ENCODE measurements at regions not wholly inside any gene's neighbourhood (a gene's known extent, or its start where the extent isn't known, plus 50 kb on each side); places are given as distances from the start of the nearest gene placed in this dataset.

GRCh38 chr4:14087921-14088320, 460.4 kb upstream of the BOD1L1 start:
- no peaks in the 10 kb centered on the region for H3K9me3 Mint-ChIP-seq (ENCODE audit: insufficient read depth)
- no peak overlapping the region for H3K4me3 Mint-ChIP-seq
- no peaks in the 10 kb centered on the region for H3K4me1 Mint-ChIP-seq (ENCODE audit: low read depth)
- ATAC-seq (no peak), DNase-seq (no peak)
- CTCF ChIA-PET = no interaction called here
- no peaks in the 10 kb centered on the region for H3K36me3 Mint-ChIP-seq (ENCODE audit: low read depth)
- H3K27me3 Mint-ChIP-seq (ENCODE audit: low read depth) = no peaks in the 10 kb centered on the region
- H3K27ac Mint-ChIP-seq = no peak overlapping the region
- POLR2A ChIA-PET = no interaction called here

GRCh38 chr4:14091531-14091930, 464.0 kb upstream of the BOD1L1 start:
- CTCF ChIA-PET = no interaction called here
- Mint-ChIP-seq H3K4me3 (no peak overlapping the region), H3K27ac (no peak overlapping the region), H3K27me3 (ENCODE audit: low read depth) (no peaks in the 10 kb centered on the region), H3K36me3 (ENCODE audit: low read depth) (no peaks in the 10 kb centered on the region), H3K9me3 (ENCODE audit: insufficient read depth) (no peaks in the 10 kb centered on the region), H3K4me1 (ENCODE audit: low read depth) (no peaks in the 10 kb centered on the region)
- DNase-seq = no peak
- no peak for ATAC-seq
- POLR2A ChIA-PET = no interaction called here

- ATAC-seq (no peak), DNase-seq (no peak)
- ChIA-PET CTCF (no interaction called here), POLR2A (no interaction called here)
- Mint-ChIP-seq H3K4me3 (no peak overlapping the region), H3K27ac (no peak overlapping the region), H3K4me1 (ENCODE audit: low read depth) (no peaks in the 10 kb centered on the region), H3K9me3 (ENCODE audit: insufficient read depth) (no peaks in the 10 kb centered on the region), H3K27me3 (ENCODE audit: low read depth) (no peaks in the 10 kb centered on the region), H3K36me3 (ENCODE audit: low read depth) (no peaks in the 10 kb centered on the region)
These were observed 464.4 kb upstream of the BOD1L1 start for GRCh38 chr4:14091966-14092365.

- DNase-seq (no peak), ATAC-seq (no peak)
- Mint-ChIP-seq H3K9me3 (ENCODE audit: insufficient read depth) (no peaks in the 10 kb centered on the region), H3K36me3 (ENCODE audit: low read depth) (no peaks in the 10 kb centered on the region), H3K27ac (no peak overlapping the region), H3K4me3 (no peak overlapping the region), H3K4me1 (ENCODE audit: low read depth) (no peaks in the 10 kb centered on the region), H3K27me3 (ENCODE audit: low read depth) (no peaks in the 10 kb centered on the region)
- ChIA-PET POLR2A (no interaction called here), CTCF (no interaction called here)
These were observed 465.2 kb upstream of the BOD1L1 start for GRCh38 chr4:14092741-14093140.

GRCh38 chr4:14095831-14096230, 468.3 kb upstream of the BOD1L1 start:
- Mint-ChIP-seq H3K4me1 (ENCODE audit: low read depth) (no peaks in the 10 kb centered on the region), H3K4me3 (no peak overlapping the region), H3K27me3 (ENCODE audit: low read depth) (no peaks in the 10 kb centered on the region), H3K9me3 (ENCODE audit: insufficient read depth) (no peaks in the 10 kb centered on the region), H3K27ac (no peak overlapping the region), H3K36me3 (ENCODE audit: low read depth) (no peaks in the 10 kb centered on the region)
- ATAC-seq (no peak), DNase-seq (no peak)
- CTCF ChIA-PET = no interaction called here
- POLR2A ChIA-PET = no interaction called here

- POLR2A ChIA-PET = no interaction called here
- H3K4me3 Mint-ChIP-seq = no peak overlapping the region
- H3K27ac Mint-ChIP-seq = no peak overlapping the region
- DNase-seq (no peak), ATAC-seq (no peak)
- CTCF ChIA-PET = no interaction called here
- H3K9me3 Mint-ChIP-seq (ENCODE audit: insufficient read depth) = no peaks in the 10 kb centered on the region
- H3K36me3 Mint-ChIP-seq (ENCODE audit: low read depth) = no peaks in the 10 kb centered on the region
- H3K27me3 Mint-ChIP-seq (ENCODE audit: low read depth) = no peaks in the 10 kb centered on the region
- H3K4me1 Mint-ChIP-seq (ENCODE audit: low read depth) = no peaks in the 10 kb centered on the region
These were observed 469.0 kb upstream of the BOD1L1 start for GRCh38 chr4:14096396-14096965.

GRCh38 chr4:14100349-14100748, 472.8 kb upstream of the BOD1L1 start:
- no peak for ATAC-seq

GRCh38 chr4:14110407-14110806, 482.9 kb upstream of the BOD1L1 start:
- H3K27me3 Mint-ChIP-seq (ENCODE audit: low read depth) = peaks cover 3% of the 10 kb centered on the region
- POLR2A ChIA-PET = no interaction called here
- no peak overlapping the region for H3K4me3 Mint-ChIP-seq
- no peak overlapping the region for H3K27ac Mint-ChIP-seq
- H3K9me3 Mint-ChIP-seq (ENCODE audit: insufficient read depth) = no peaks in the 10 kb centered on the region
- DNase-seq = no peak
- CTCF ChIA-PET = no interaction called here
- H3K4me1 Mint-ChIP-seq (ENCODE audit: low read depth) = no peaks in the 10 kb centered on the region
- H3K36me3 Mint-ChIP-seq (ENCODE audit: low read depth) = no peaks in the 10 kb centered on the region
- no peak for ATAC-seq

More at GRCh38 chr4:14100349-14100748, 472.8 kb upstream of the BOD1L1 start:
- POLR2A ChIA-PET = interaction anchor here (0.7 kb wide), 1 partner anchor 159 kb away, joined by 4 read pairs; no protein-coding TSS in a partner anchor
- H3K27me3 Mint-ChIP-seq (ENCODE audit: low read depth) = no peaks in the 10 kb centered on the region
- H3K9me3 Mint-ChIP-seq (ENCODE audit: insufficient read depth) = no peaks in the 10 kb centered on the region
- H3K4me3 Mint-ChIP-seq = no peak overlapping the region
- CTCF ChIA-PET = no interaction called here
- H3K4me1 Mint-ChIP-seq (ENCODE audit: low read depth) = no peaks in the 10 kb centered on the region
- H3K36me3 Mint-ChIP-seq (ENCODE audit: low read depth) = no peaks in the 10 kb centered on the region
- no peak overlapping the region for H3K27ac Mint-ChIP-seq
- no peak for DNase-seq

- no peak for DNase-seq
- H3K4me3 Mint-ChIP-seq = no peak overlapping the region
- no peak overlapping the region for H3K27ac Mint-ChIP-seq
- no peaks in the 10 kb centered on the region for H3K4me1 Mint-ChIP-seq (ENCODE audit: low read depth)
- ChIA-PET POLR2A (no interaction called here), CTCF (no interaction called here)
- H3K9me3 Mint-ChIP-seq (ENCODE audit: insufficient read depth) = no peaks in the 10 kb centered on the region
- H3K36me3 Mint-ChIP-seq (ENCODE audit: low read depth) = no peaks in the 10 kb centered on the region
- H3K27me3 Mint-ChIP-seq (ENCODE audit: low read depth) = peaks cover 3% of the 10 kb centered on the region
- no peak for ATAC-seq
These were observed 484.2 kb upstream of the BOD1L1 start for GRCh38 chr4:14111730-14112181.

- Mint-ChIP-seq H3K4me1 (ENCODE audit: low read depth) (peaks cover 6% of the 10 kb centered on the region), H3K27me3 (ENCODE audit: low read depth) (peaks cover 3% of the 10 kb centered on the region), H3K36me3 (ENCODE audit: low read depth) (no peaks in the 10 kb centered on the region), H3K27ac (no peak overlapping the region), H3K9me3 (ENCODE audit: insufficient read depth) (no peaks in the 10 kb centered on the region), H3K4me3 (no peak overlapping the region)
- DNase-seq = no peak
- ATAC-seq = no peak
- ChIA-PET POLR2A (interaction anchor here (0.6 kb wide), 1 partner anchor 1201 kb away, joined by 3 read pairs; no protein-coding TSS in a partner anchor), CTCF (no interaction called here)
These were observed 487.6 kb upstream of the BOD1L1 start for GRCh38 chr4:14115106-14115505.

GRCh38 chr4:14117575-14118238, 490.2 kb upstream of the BOD1L1 start:
- no peak for DNase-seq
- peaks cover 6% of the 10 kb centered on the region for H3K4me1 Mint-ChIP-seq (ENCODE audit: low read depth)
- no peaks in the 10 kb centered on the region for H3K9me3 Mint-ChIP-seq (ENCODE audit: insufficient read depth)
- H3K36me3 Mint-ChIP-seq (ENCODE audit: low read depth) = no peaks in the 10 kb centered on the region
- no peak overlapping the region for H3K4me3 Mint-ChIP-seq
- ChIA-PET POLR2A (no interaction called here), CTCF (no interaction called here)
- H3K27ac Mint-ChIP-seq = no peak overlapping the region
- peaks cover 1% of the 10 kb centered on the region for H3K27me3 Mint-ChIP-seq (ENCODE audit: low read depth)
- no peak for ATAC-seq

GRCh38 chr4:14124816-14125215, 497.3 kb upstream of the BOD1L1 start:
- Mint-ChIP-seq H3K9me3 (ENCODE audit: insufficient read depth) (no peaks in the 10 kb centered on the region), H3K4me3 (no peak overlapping the region), H3K27me3 (ENCODE audit: low read depth) (no peaks in the 10 kb centered on the region), H3K4me1 (ENCODE audit: low read depth) (no peaks in the 10 kb centered on the region), H3K36me3 (ENCODE audit: low read depth) (no peaks in the 10 kb centered on the region), H3K27ac (no peak overlapping the region)
- DNase-seq (no peak), ATAC-seq (no peak)
- ChIA-PET POLR2A (no interaction called here), CTCF (no interaction called here)
